ENCODE measurements at regions not wholly inside any gene's neighbourhood (a gene's known extent, or its start where the extent isn't known, plus 50 kb on each side); places are given as distances from the start of the nearest gene placed in this dataset.

DNA sequence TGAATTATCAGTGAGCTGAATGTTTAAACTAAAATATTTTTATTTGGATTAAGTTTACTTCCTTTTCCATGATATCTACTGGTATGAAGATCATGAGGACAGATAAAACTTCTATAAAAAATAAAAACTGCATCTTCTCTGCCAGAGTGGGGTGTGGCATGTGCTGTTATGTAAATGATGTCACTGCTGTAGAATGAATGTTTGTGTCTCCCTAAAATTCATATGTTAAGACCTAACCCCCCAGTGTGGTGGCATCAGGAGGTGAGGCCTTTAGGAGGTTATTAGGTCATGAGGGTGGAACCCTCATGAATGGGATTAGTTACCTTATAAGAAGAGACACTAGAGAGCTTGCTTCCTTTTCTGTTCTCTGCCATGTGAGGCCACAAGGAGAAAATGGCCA, 178.7 kb upstream of the DPH6 start:
- DNase-seq (ENCODE audit: low spot score): no peak
- TF ChIP-seq, protein P1, sequence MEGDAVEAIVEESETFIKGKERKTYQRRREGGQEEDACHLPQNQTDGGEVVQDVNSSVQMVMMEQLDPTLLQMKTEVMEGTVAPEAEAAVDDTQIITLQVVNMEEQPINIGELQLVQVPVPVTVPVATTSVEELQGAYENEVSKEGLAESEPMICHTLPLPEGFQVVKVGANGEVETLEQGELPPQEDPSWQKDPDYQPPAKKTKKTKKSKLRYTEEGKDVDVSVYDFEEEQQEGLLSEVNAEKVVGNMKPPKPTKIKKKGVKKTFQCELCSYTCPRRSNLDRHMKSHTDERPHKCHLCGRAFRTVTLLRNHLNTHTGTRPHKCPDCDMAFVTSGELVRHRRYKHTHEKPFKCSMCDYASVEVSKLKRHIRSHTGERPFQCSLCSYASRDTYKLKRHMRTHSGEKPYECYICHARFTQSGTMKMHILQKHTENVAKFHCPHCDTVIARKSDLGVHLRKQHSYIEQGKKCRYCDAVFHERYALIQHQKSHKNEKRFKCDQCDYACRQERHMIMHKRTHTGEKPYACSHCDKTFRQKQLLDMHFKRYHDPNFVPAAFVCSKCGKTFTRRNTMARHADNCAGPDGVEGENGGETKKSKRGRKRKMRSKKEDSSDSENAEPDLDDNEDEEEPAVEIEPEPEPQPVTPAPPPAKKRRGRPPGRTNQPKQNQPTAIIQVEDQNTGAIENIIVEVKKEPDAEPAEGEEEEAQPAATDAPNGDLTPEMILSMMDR (IDR thresholded peaks at IDR 0.05; ENCODE audit: extremely low read depth, missing control alignments): no peak

GRCh38 chr15:35725353-35725752, 179.4 kb upstream of the DPH6 start:
- TF ChIP-seq, protein P1 (IDR thresholded peaks at IDR 0.05; ENCODE audit: extremely low read depth, missing control alignments): no peak
- DNase-seq (ENCODE audit: low spot score): no peak

- TF ChIP-seq, protein P1 (IDR thresholded peaks at IDR 0.05; ENCODE audit: extremely low read depth, missing control alignments): no peak
- DNase-seq (ENCODE audit: low spot score): no peak
Observed at GRCh38 chr15:35727627-35728026, 181.7 kb upstream of the DPH6 start.

DNA sequence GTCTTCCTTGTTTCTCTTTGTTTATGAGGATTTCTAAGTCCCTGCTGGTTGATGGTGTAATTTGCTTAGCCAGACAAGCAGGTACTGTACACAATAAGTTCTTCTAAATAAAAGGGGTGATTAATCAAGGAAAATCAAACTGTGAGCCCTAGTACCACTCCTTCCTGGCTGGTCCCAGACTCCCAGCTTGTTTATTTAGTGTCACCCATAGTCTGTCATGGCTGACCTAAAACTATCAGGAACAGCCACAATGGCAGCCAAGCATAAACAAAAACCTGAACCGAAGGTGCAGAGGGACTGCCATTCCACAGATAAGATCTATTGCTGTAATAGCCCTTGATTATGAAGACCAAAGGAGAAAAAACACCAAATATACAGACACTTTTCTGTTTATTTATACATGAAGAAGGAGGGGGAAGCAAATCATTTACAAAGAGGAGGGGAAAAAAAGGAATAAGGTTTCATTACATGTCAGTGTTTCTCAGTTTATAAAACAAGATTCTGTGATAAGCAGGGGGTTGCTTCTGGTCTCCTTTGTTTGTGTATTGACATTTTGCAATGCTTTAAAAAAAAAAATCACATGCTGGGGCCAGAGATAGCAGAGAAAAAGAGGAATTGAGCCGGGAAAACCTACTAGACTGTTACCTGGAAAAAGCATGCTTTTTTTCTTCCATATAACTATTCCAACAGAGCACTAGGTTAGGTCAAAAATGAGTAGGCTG, 182.4 kb upstream of the DPH6 start:
- TF ChIP-seq, protein P1 (IDR thresholded peaks at IDR 0.05; ENCODE audit: extremely low read depth, missing control alignments): no peak
- no peak for DNase-seq (ENCODE audit: low spot score)

DNA sequence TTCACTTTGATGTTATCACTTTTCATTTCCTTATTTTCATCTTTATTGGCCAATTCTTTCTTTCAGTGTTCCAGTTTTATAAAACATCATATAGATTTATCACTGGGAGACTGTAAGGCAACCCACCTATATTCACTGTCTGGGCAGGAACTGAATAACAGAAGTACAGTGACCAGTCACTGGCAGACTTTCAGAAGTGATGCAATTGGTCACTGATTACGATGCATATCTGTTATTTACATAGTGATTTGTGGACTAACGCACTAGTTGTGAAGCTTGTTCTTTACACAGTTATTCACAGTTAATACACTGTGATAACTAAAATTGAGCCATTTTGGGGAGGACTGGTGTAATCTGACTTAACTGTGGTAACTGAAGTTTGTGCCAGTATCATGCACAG, 190.2 kb upstream of the DPH6 start:
- no peak for DNase-seq (ENCODE audit: low spot score)
- TF ChIP-seq, protein P1 (IDR thresholded peaks at IDR 0.05; ENCODE audit: extremely low read depth, missing control alignments): no peak

DNA sequence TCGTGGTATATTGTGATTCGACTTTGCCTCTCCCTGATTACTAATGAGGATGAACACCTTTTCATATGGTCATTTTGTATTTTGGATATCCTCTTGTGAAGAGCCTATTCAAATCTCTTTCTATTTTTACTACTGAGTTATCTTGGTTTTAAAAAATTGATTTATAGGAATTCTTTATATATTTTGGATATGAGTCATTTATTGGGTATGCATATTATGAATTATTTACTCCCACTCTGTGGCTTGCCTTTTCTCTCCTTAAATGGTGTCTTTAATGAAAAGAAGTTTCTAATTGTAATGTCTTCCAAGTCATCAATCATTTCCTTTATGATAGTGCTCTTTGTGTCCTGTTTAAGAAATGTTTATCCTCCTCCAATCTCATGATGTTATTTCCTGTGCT, 191.5 kb upstream of the DPH6 start:
- DNase-seq (ENCODE audit: low spot score): no peak
- TF ChIP-seq, protein P1 (IDR thresholded peaks at IDR 0.05; ENCODE audit: extremely low read depth, missing control alignments): no peak

DNA sequence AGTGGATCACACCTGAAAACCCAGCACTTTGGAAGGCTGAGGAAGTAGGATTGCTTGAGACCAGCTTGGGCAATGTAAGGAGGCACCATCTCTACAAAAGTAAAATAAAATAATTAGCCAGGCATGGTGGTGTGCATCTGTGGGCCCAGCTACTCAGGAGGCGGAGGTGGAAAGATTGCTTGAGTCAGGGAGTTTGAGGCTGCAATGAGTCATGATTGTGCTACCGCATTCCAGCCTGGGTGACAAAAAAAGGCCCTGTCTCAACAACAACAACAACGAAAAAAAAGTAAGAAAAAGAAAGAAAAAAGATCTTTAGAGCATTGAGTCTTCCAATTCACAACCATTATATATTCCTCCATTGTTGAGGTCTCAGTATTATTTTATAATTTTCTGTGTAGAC, 192.4 kb upstream of the DPH6 start:
- DNase-seq (ENCODE audit: low spot score): no peak

More for the DNA sequence above, 192.4 kb upstream of the DPH6 start:
- TF ChIP-seq, protein P1 (IDR thresholded peaks at IDR 0.05; ENCODE audit: extremely low read depth, missing control alignments): no peak

Data from GM20000 (cell line).